GM12891 (cell line): ENCODE measurements at regions not wholly inside any gene's neighbourhood (a gene's known extent, or its start where the extent isn't known, plus 50 kb on each side); places are given as distances from the start of the nearest gene placed in this dataset.

ENCODE experiments used
- POLR2A ChIP-seq: IDR thresholded peaks from 2 replicates; pipeline ENCODE4 v1.6.1; 2011; ENCODE audit warnings: low read depth, low read length, control low read depth
- POLR2AphosphoS5 ChIP-seq: IDR thresholded peaks from 2 replicates; pipeline ENCODE4 v1.6.1; 2011; ENCODE audit warnings: low read depth, low read length, control low read depth

GRCh38 chr5:124630767-124631704 lies 115.4 kb downstream of the ZNF608 start:
- no peak for TF ChIP-seq POLR2A
- no peak for TF ChIP-seq POLR2AphosphoS5
